ENCODE measurements at regions not wholly inside any gene's neighbourhood (a gene's known extent, or its start where the extent isn't known, plus 50 kb on each side); places are given as distances from the start of the nearest gene placed in this dataset.

DNA sequence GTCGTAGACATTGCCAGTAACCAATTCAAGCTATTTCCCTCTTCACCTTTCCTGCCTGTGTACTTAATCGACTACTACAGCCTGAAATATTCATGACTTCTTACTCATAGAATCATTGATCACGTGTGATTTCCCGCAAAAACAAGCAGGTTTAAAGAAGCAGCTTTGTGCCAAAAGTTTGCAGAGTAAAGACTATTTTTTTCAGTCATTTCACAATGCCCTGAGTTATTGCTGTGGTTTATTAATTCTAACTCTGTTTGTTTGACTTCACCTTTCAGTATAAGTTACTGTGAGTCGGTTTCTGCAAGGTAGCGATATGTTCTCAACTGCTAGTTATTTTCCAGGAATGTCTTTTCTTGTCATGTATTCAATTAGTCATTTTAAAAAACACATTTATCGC lies 995.3 kb downstream of the SORCS1 start:
- Histone ChIP-seq H3K27ac (no peak overlapping the region), H3K4me1 (no peaks in the 10 kb centered on the region), H3K36me3 (no peaks in the 10 kb centered on the region), H3K9me3 (no peaks in the 10 kb centered on the region), H3K4me3 (no peak overlapping the region), H3K27me3 (no peaks in the 10 kb centered on the region)
- intact Hi-C loops (cut with DNase I; ENCODE audit: low total_unique reads): no loop called here
- no peak for DNase-seq
- TF ChIP-seq, protein P1, sequence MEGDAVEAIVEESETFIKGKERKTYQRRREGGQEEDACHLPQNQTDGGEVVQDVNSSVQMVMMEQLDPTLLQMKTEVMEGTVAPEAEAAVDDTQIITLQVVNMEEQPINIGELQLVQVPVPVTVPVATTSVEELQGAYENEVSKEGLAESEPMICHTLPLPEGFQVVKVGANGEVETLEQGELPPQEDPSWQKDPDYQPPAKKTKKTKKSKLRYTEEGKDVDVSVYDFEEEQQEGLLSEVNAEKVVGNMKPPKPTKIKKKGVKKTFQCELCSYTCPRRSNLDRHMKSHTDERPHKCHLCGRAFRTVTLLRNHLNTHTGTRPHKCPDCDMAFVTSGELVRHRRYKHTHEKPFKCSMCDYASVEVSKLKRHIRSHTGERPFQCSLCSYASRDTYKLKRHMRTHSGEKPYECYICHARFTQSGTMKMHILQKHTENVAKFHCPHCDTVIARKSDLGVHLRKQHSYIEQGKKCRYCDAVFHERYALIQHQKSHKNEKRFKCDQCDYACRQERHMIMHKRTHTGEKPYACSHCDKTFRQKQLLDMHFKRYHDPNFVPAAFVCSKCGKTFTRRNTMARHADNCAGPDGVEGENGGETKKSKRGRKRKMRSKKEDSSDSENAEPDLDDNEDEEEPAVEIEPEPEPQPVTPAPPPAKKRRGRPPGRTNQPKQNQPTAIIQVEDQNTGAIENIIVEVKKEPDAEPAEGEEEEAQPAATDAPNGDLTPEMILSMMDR (IDR thresholded peaks at IDR 0.05): no peak
- no peak for TF ChIP-seq POLR2A (IDR thresholded peaks at IDR 0.05)

DNA sequence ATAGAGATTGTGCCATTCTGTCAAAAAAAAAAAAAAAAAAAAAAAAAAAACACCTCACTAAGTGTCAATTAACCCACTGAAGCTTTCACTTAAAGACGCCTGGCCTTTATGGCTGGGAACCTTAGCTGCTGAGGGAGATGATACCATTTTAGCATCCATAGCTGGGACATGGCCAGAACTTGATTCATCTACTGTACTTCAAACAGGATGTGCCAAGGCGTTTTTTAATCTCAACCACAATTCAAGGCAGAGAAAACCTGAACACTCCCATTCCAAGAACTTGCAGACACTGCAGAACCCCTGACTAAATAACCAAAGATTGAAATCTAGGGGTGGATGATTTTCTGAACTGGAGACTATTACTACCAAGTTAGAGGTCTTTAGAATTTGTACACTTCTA lies 996.6 kb downstream of the SORCS1 start:
- no peak for DNase-seq
- Histone ChIP-seq H3K4me1 (no peaks in the 10 kb centered on the region), H3K27ac (no peak overlapping the region), H3K36me3 (no peaks in the 10 kb centered on the region), H3K9me3 (no peaks in the 10 kb centered on the region), H3K27me3 (no peaks in the 10 kb centered on the region), H3K4me3 (no peak overlapping the region)
- TF ChIP-seq, protein P1 (IDR thresholded peaks at IDR 0.05): no peak
- no peak for TF ChIP-seq POLR2A (IDR thresholded peaks at IDR 0.05)
- intact Hi-C loops (cut with DNase I; ENCODE audit: low total_unique reads): no loop called here

DNA sequence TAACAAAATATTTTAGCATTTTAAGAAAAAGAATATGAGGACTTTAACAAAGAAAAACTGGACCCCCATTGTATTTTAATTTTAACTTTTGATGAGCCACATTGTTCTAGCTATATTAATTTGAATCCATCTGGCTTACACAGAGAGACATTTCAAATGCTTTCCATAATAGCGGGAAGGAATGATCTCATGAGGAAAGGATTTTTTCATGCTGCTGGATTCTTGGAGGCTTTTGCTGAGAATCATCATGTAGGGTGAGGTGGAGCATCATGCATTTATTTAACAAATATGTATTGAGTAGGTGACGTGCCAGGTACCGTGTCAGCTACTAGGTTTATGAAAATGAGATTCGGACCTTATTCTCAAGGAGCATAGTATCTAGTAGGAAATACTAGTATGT lies 1006.3 kb downstream of the SORCS1 start:
- intact Hi-C loops (cut with DNase I; ENCODE audit: low total_unique reads): no loop called here
- no peak for DNase-seq
- H3K9me3 ChIP-seq: no peaks in the 10 kb centered on the region
- TF ChIP-seq, protein P1 (IDR thresholded peaks at IDR 0.05): no peak
- TF ChIP-seq POLR2A (IDR thresholded peaks at IDR 0.05): no peak
- H3K27me3 ChIP-seq: no peaks in the 10 kb centered on the region
- no peaks in the 10 kb centered on the region for H3K4me1 ChIP-seq
- H3K27ac ChIP-seq: no peak overlapping the region
- H3K36me3 ChIP-seq: no peaks in the 10 kb centered on the region
- H3K4me3 ChIP-seq: no peak overlapping the region

DNA sequence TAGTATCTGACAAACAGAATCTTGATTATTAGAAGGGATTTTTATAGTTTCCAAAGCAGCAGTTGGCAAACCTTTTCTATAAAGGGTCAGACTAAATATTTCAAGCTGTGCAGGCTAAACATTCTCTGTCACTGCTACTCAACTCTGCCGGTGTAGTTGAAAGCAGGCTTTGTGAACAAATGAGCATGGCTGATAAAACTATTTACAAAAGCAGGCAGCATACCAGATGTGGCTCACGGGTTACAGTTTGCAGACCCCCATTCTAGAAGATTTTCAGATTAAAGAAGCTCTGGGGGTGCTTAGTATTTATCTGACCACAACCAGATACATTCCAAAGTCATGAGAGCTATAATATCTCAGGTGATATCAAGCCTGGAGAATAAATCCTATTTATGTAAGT lies 1017.5 kb downstream of the SORCS1 start:
- no peaks in the 10 kb centered on the region for H3K27me3 ChIP-seq
- H3K4me1 ChIP-seq: no peaks in the 10 kb centered on the region
- no peak for DNase-seq
- no peak overlapping the region for H3K4me3 ChIP-seq
- no peak for TF ChIP-seq POLR2A (IDR thresholded peaks at IDR 0.05)
- TF ChIP-seq, protein P1 (IDR thresholded peaks at IDR 0.05): no peak
- H3K27ac ChIP-seq: no peak overlapping the region
- H3K9me3 ChIP-seq: no peaks in the 10 kb centered on the region
- no peaks in the 10 kb centered on the region for H3K36me3 ChIP-seq
- intact Hi-C loops (cut with DNase I; ENCODE audit: low total_unique reads): no loop called here

DNA sequence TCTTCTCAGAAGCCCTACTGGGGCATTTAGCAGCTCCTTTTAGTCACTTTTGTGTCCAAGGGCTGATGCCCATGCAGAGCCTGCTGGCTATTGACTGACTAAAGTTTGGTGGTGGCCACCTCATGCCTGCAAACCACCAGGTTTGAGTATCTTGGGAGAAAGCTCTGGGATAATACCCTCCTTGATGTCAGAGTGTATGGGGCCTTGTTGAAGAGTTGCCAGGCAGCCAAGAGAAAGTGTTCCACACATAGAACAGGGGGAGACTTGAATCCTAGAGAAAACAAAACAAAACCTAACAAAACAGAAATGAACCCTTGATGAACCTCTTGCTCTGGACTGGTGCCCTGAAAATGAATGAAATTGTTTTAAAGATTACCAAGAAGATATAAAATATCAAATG lies 1024.6 kb downstream of the SORCS1 start:
- no peak overlapping the region for H3K27ac ChIP-seq
- DNase-seq: no peak
- no peaks in the 10 kb centered on the region for H3K36me3 ChIP-seq
- H3K9me3 ChIP-seq: no peaks in the 10 kb centered on the region
- TF ChIP-seq, protein P1 (IDR thresholded peaks at IDR 0.05): no peak
- no peak for TF ChIP-seq POLR2A (IDR thresholded peaks at IDR 0.05)
- no peak overlapping the region for H3K4me3 ChIP-seq
- no peaks in the 10 kb centered on the region for H3K4me1 ChIP-seq
- no peaks in the 10 kb centered on the region for H3K27me3 ChIP-seq
- intact Hi-C loops (cut with DNase I; ENCODE audit: low total_unique reads): no loop called here

Measured in uterus (tissue), 3 donors.